ENCODE measurements at regions not wholly inside any gene's neighbourhood (a gene's known extent, or its start where the extent isn't known, plus 50 kb on each side); places are given as distances from the start of the nearest gene placed in this dataset.
"Not testable (repeated sequence)": the region's sequence is repeated elsewhere in the genome, so short reads cannot be mapped to it uniquely, and the experiment has no call there.

GRCh38 chr16:22635801-22636200, 125.1 kb downstream of the NPIPB5 start:
- TF ChIP-seq, protein P1, sequence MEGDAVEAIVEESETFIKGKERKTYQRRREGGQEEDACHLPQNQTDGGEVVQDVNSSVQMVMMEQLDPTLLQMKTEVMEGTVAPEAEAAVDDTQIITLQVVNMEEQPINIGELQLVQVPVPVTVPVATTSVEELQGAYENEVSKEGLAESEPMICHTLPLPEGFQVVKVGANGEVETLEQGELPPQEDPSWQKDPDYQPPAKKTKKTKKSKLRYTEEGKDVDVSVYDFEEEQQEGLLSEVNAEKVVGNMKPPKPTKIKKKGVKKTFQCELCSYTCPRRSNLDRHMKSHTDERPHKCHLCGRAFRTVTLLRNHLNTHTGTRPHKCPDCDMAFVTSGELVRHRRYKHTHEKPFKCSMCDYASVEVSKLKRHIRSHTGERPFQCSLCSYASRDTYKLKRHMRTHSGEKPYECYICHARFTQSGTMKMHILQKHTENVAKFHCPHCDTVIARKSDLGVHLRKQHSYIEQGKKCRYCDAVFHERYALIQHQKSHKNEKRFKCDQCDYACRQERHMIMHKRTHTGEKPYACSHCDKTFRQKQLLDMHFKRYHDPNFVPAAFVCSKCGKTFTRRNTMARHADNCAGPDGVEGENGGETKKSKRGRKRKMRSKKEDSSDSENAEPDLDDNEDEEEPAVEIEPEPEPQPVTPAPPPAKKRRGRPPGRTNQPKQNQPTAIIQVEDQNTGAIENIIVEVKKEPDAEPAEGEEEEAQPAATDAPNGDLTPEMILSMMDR (IDR thresholded peaks at IDR 0.05; ENCODE audit: unreplicated experiment) = no peak
- no peak for DNase-seq (ENCODE audit: unreplicated experiment)
- ChIA-PET CTCF (interaction anchor here (0.7 to 1.6 kb wide), 3 partner anchors 15 to 332 kb away, joined by 3 to 5 read pairs (median 4); no protein-coding TSS in a partner anchor), POLR2A (interaction anchor here (0.8 kb wide), 1 partner anchor 11 kb away, joined by 3 read pairs; no protein-coding TSS in a partner anchor)
- no peak overlapping the region for H3K4me3 Mint-ChIP-seq (ENCODE audit: unreplicated experiment)
- H3K36me3 Mint-ChIP-seq (ENCODE audit: insufficient read depth, unreplicated experiment) = no peaks in the 10 kb centered on the region
- intact Hi-C loops (cut with micrococcal nuclease) = no loop called here
- BruUV-seq (replicated peaks) = no TSS peak
- no peaks in the 10 kb centered on the region for H3K9me3 Mint-ChIP-seq (ENCODE audit: unreplicated experiment)
- no peak overlapping the region for H3K27ac Mint-ChIP-seq (ENCODE audit: low read depth, unreplicated experiment)
- no peaks in the 10 kb centered on the region for H3K27me3 Mint-ChIP-seq (ENCODE audit: insufficient read depth, unreplicated experiment)
- no peaks in the 10 kb centered on the region for H3K4me1 Mint-ChIP-seq (ENCODE audit: insufficient read depth, unreplicated experiment)

DNA sequence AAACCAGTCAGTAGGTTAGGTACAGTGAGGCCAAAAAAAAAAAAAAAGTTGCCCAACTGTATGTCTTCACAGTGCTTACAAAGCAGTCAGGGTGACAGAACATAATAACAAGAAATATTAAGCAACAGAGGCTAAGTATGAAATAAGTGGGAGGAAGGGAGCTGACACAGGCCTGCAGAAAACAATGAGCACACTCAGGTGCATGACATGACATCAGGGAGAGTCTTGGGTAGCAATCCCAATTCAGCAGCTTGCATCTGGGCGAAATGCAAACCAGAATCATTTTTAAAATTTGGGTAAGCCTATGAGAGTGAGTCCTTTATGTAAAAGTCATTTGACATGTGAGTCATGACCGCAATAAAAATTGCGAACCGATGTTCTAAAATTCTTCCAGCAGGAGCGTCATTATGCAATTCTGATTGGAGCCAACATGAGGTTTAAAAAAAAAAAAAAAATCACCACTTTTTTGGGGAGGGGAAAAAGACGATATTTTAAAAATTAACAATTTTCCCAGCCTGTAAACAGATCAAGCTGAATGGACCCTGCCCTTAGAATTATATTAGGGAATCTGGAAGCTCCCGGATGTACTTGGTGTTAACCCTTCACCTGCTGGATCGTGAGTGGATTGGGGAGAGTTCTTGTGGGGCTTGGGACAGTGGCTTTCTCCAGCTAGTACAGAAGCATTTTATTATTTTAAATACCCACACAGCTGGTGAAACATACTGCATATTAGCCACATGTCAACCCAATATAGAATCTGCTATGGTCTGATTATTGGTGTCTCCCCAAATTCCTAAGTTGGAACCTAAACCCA, 127.9 kb downstream of the NPIPB5 start:
- no TSS peak for BruUV-seq (replicated peaks)

GRCh38 chr16:22641131-22641628, 130.5 kb downstream of the NPIPB5 start:
- TF ChIP-seq, protein P1 (IDR thresholded peaks at IDR 0.05; ENCODE audit: unreplicated experiment) = no peak
- CTCF ChIA-PET = interaction anchor here (0.7 to 1.0 kb wide), 3 partner anchors 12 to 21 kb away, joined by 3 to 4 read pairs (median 3); no protein-coding TSS in a partner anchor
- no peaks in the 10 kb centered on the region for H3K27me3 Mint-ChIP-seq (ENCODE audit: insufficient read depth, unreplicated experiment)
- POLR2A ChIA-PET = no interaction called here
- H3K4me1 Mint-ChIP-seq (ENCODE audit: insufficient read depth, unreplicated experiment) = no peaks in the 10 kb centered on the region
- H3K27ac Mint-ChIP-seq (ENCODE audit: low read depth, unreplicated experiment) = no peak overlapping the region
- peak; percentile 72 for DNase-seq (ENCODE audit: unreplicated experiment)
- no peaks in the 10 kb centered on the region for H3K9me3 Mint-ChIP-seq (ENCODE audit: unreplicated experiment)
- no TSS peak for BruUV-seq (replicated peaks)
- H3K36me3 Mint-ChIP-seq (ENCODE audit: insufficient read depth, unreplicated experiment) = no peaks in the 10 kb centered on the region
- intact Hi-C loops (cut with micrococcal nuclease) = no loop called here
- no peak overlapping the region for H3K4me3 Mint-ChIP-seq (ENCODE audit: unreplicated experiment)

More for the DNA sequence above, 127.9 kb downstream of the NPIPB5 start:
- Mint-ChIP-seq H3K27ac (ENCODE audit: low read depth, unreplicated experiment) (no peak overlapping the region), H3K27me3 (ENCODE audit: insufficient read depth, unreplicated experiment) (no peaks in the 10 kb centered on the region), H3K36me3 (ENCODE audit: insufficient read depth, unreplicated experiment) (no peaks in the 10 kb centered on the region), H3K4me3 (ENCODE audit: unreplicated experiment) (no peak overlapping the region), H3K9me3 (ENCODE audit: unreplicated experiment) (no peaks in the 10 kb centered on the region), H3K4me1 (ENCODE audit: insufficient read depth, unreplicated experiment) (no peaks in the 10 kb centered on the region)
- peak; percentile 90 for DNase-seq (ENCODE audit: unreplicated experiment)
- intact Hi-C loops (cut with micrococcal nuclease) = no loop called here
- POLR2A ChIA-PET = interaction anchor here (0.6 to 1.8 kb wide), 16 partner anchors 10 to 1262 kb away, joined by 3 to 9 read pairs (median 4); no protein-coding TSS in a partner anchor
- TF ChIP-seq, protein P1 (IDR thresholded peaks at IDR 0.05; ENCODE audit: unreplicated experiment) = no peak
- CTCF ChIA-PET = interaction anchor here (0.6 to 2.2 kb wide), 7 partner anchors 12 to 1787 kb away, joined by 3 to 10 read pairs (median 3); no protein-coding TSS in a partner anchor

DNA sequence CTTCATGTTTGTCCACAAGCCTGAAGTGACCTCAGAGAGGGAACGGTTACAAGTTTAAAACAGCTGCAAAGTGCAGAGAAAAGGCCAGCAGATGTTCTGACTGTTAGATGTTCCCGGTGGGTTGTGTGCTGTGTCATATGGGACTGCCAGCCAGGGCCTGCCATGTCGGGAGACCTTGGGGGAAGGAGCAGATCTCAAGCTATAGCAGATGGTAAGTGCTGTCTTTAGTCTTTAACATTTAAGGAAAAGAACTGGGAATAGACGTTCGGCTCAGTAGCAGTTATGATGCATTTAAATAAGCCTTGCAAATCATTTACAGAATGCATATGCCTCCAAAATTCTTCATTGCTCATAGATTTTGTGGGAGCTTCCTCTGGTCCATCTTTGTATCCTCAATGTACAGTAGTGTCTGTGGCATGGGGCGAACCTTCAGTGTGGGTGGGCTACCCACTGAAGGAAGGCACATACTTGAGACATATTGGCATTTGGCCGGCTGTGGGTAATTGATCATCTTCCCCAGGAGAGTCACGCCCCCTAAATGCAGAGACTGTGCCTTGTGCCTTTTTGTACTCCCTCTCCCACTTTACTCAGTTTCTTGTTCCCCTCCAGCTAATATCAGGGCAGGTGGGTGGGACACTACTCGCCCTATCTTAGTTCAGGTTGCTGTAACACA, 131.9 kb downstream of the NPIPB5 start:
- TF ChIP-seq, protein P1 (IDR thresholded peaks at IDR 0.05; ENCODE audit: unreplicated experiment) = no peak
- no peak overlapping the region for H3K4me3 Mint-ChIP-seq (ENCODE audit: unreplicated experiment)
- H3K27ac Mint-ChIP-seq (ENCODE audit: low read depth, unreplicated experiment) = no peak overlapping the region
- H3K9me3 Mint-ChIP-seq (ENCODE audit: unreplicated experiment) = no peaks in the 10 kb centered on the region
- DNase-seq (ENCODE audit: unreplicated experiment) = no peak
- no peaks in the 10 kb centered on the region for H3K4me1 Mint-ChIP-seq (ENCODE audit: insufficient read depth, unreplicated experiment)
- intact Hi-C loops (cut with micrococcal nuclease) = no loop called here
- CTCF ChIA-PET = interaction anchor here (0.6 to 1.0 kb wide), 6 partner anchors 11 to 941 kb away, joined by 3 to 4 read pairs (median 3); no protein-coding TSS in a partner anchor
- no peaks in the 10 kb centered on the region for H3K36me3 Mint-ChIP-seq (ENCODE audit: insufficient read depth, unreplicated experiment)
- BruUV-seq (replicated peaks) = no TSS peak
- H3K27me3 Mint-ChIP-seq (ENCODE audit: insufficient read depth, unreplicated experiment) = no peaks in the 10 kb centered on the region
- POLR2A ChIA-PET = no interaction called here

DNA sequence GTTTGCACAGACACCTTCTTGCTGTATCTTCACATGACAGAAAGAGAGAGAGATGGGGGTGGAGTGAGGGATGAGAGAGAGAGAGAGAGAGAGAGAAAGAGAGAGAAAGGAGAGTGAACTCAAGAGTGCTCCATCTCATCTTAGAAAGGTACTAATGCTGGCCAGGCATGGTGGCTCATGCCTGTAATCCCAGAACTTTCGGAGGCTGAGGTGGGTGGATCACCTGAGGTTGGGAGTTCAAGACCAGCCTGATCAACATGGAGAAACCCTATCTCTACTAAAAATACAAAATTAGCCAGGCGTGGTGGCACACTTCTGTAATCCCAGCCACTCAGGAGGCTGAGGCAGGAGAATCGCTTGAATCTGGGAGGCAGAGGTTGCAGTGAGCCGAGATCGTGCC, 132.5 kb downstream of the NPIPB5 start:
- H3K4me1 Mint-ChIP-seq (ENCODE audit: insufficient read depth, unreplicated experiment); H3K27me3 Mint-ChIP-seq (ENCODE audit: insufficient read depth, unreplicated experiment); H3K4me3 Mint-ChIP-seq (ENCODE audit: unreplicated experiment); BruUV-seq (replicated peaks); H3K36me3 Mint-ChIP-seq (ENCODE audit: insufficient read depth, unreplicated experiment); POLR2A ChIA-PET; H3K27ac Mint-ChIP-seq (ENCODE audit: low read depth, unreplicated experiment); intact Hi-C loops (cut with micrococcal nuclease); DNase-seq (ENCODE audit: unreplicated experiment); H3K9me3 Mint-ChIP-seq (ENCODE audit: unreplicated experiment): not testable (repeated sequence)
- CTCF ChIA-PET = interaction anchor here (0.6 to 1.9 kb wide), 4 partner anchors 11 to 942 kb away, joined by 3 to 9 read pairs (median 3); no protein-coding TSS in a partner anchor

Measured in MCF 10A (cell line).